ENCODE measurements at regions not wholly inside any gene's neighbourhood (a gene's known extent, or its start where the extent isn't known, plus 50 kb on each side); places are given as distances from the start of the nearest gene placed in this dataset.

GRCh38 chr17:6231886-6232731 is 161.9 kb downstream of the WSCD1 start (continued):
- TF ChIP-seq NKRF (conservative IDR thresholded peaks at IDR 0.05) (no peak), SREBF2 (IDR thresholded peaks at IDR 0.05; ENCODE audit: low read length) (no peak), BHLHE40 (IDR thresholded peaks at IDR 0.05; ENCODE audit: borderline replicate concordance in 1 of 2, low read depth in 2 of 2, low read length in 1 of 2) (no peak), BCLAF1 (IDR thresholded peaks at IDR 0.05) (no peak), MXI1 (IDR thresholded peaks at IDR 0.05; ENCODE audit: low read depth, low read length) (no peak), MTA3 (IDR thresholded peaks at IDR 0.05; ENCODE audit: borderline replicate concordance, low read length) (no peak), CBFB (IDR thresholded peaks at IDR 0.05; ENCODE audit: low read depth) (no peak), CUX1 (IDR thresholded peaks at IDR 0.05; ENCODE audit: insufficient replicate concordance, low read depth, low read length) (no peak)
